SK-N-SH treated with all-trans-retinoic acid at 6 μM for 48 hours (cell line): ENCODE measurements at regions not wholly inside any gene's neighbourhood (a gene's known extent, or its start where the extent isn't known, plus 50 kb on each side); places are given as distances from the start of the nearest gene placed in this dataset.

Source experiments
- ARNTL ChIP-seq: fragments of 450-650 bp; formaldehyde crosslinking; IDR thresholded peaks from 2 replicates; pipeline ENCODE4 v1.5.0; 2020; ENCODE audit warnings: low read depth, mild to moderate bottlenecking, moderate library complexity, borderline replicate concordance
- CSDC2 ChIP-seq: fragments of 250-450 bp; sonication (Bioruptor Pico); IDR thresholded peaks from 2 replicates; pipeline ENCODE4 v1.5.0; 2020; ENCODE audit warnings: mild to moderate bottlenecking, moderate library complexity
- ZC3H10 ChIP-seq: fragments of 250-450 bp; sonication (Bioruptor Pico); IDR thresholded peaks from 2 replicates; pipeline ENCODE4 v1.5.1; 2021; ENCODE audit warnings: mild to moderate bottlenecking, moderate library complexity
- ZNF565 ChIP-seq: fragments of 450-650 bp; formaldehyde crosslinking; conservative IDR thresholded peaks from 2 replicates; pipeline ENCODE4 v1.5.0; 2020; ENCODE audit warnings: low read depth, mild to moderate bottlenecking, moderate library complexity
- TF ChIP-seq, protein P1 (sequence below): fragments of 250-450 bp; sonication (Bioruptor Pico); IDR thresholded peaks from 2 replicates; pipeline ENCODE4 v1.5.0; 2020; ENCODE audit warnings: mild to moderate bottlenecking, moderate library complexity

DNA sequence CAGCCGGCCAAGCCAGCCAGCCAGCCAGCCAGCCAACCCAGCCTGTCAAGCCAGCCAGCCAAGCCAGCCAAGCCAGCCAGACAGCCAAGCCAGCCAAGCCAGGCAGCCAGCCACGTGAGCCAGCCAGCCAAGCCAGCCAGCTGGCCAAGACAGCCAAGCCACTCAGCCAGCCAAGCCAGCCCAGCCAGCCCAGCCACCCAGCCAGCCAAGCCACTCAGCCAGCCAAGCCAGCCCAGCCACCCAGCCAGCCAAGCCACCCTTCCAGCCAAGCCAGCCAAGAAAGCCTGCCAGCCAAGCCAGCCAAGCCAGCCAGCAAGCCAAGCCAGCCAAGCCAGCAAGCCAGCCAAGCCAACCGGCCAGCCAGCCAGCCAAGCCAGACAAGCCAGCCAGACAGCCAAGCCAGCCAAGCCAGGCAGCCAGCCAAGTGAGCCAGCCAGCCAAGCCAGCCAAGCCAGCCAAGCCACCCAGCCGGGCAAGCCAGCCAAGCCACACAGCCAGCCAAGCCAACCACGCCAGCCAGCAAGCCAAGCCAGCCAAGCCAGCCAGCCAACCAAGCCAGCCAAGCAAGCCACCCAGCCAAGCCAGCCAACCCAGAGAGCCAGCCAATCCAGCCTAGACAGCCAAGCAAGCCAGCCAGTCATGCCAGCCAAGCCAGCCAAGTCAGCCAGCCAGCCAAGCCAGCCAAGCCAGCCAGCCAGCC, 199.5 kb downstream of the GOLGA6L6 start:
- TF ChIP-seq ZC3H10 (no peak), ARNTL (no peak), CSDC2 (CRISPR knock-in tag) (no peak), ZNF565 (CRISPR knock-in tag) (no peak)
- TF ChIP-seq, protein P1, sequence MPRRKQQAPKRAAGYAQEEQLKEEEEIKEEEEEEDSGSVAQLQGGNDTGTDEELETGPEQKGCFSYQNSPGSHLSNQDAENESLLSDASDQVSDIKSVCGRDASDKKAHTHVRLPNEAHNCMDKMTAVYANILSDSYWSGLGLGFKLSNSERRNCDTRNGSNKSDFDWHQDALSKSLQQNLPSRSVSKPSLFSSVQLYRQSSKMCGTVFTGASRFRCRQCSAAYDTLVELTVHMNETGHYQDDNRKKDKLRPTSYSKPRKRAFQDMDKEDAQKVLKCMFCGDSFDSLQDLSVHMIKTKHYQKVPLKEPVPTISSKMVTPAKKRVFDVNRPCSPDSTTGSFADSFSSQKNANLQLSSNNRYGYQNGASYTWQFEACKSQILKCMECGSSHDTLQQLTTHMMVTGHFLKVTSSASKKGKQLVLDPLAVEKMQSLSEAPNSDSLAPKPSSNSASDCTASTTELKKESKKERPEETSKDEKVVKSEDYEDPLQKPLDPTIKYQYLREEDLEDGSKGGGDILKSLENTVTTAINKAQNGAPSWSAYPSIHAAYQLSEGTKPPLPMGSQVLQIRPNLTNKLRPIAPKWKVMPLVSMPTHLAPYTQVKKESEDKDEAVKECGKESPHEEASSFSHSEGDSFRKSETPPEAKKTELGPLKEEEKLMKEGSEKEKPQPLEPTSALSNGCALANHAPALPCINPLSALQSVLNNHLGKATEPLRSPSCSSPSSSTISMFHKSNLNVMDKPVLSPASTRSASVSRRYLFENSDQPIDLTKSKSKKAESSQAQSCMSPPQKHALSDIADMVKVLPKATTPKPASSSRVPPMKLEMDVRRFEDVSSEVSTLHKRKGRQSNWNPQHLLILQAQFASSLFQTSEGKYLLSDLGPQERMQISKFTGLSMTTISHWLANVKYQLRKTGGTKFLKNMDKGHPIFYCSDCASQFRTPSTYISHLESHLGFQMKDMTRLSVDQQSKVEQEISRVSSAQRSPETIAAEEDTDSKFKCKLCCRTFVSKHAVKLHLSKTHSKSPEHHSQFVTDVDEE (CRISPR knock-in tag): no peak
